ENCODE measurements at regions not wholly inside any gene's neighbourhood (a gene's known extent, or its start where the extent isn't known, plus 50 kb on each side); places are given as distances from the start of the nearest gene placed in this dataset.

- TF ChIP-seq HDAC2 (IDR thresholded peaks at IDR 0.05; ENCODE audit: borderline replicate concordance in 1 of 2, low read depth in 2 of 2, low read length in 2 of 2) (no peak), CTBP2 (IDR thresholded peaks at IDR 0.05; ENCODE audit: borderline replicate concordance, insufficient read depth, insufficient read length, low read length) (no peak), SUZ12 (IDR thresholded peaks at IDR 0.05; ENCODE audit: low read length) (no peak), SRF (IDR thresholded peaks at IDR 0.05; ENCODE audit: low read depth, low read length) (no peak), POLR2AphosphoS5 (IDR thresholded peaks at IDR 0.05; ENCODE audit: low read depth, low read length) (no peak), TAF1 (IDR thresholded peaks at IDR 0.05; ENCODE audit: low read depth, low read length) (no peak), SIRT6 (IDR thresholded peaks at IDR 0.05; ENCODE audit: low read length) (no peak), ZNF274 (IDR thresholded peaks at IDR 0.05; ENCODE audit: borderline replicate concordance, extremely low read depth, low read length) (no peak), RBBP5 (IDR thresholded peaks at IDR 0.05; ENCODE audit: borderline replicate concordance, low read depth, low read length) (no peak), SAP30 (IDR thresholded peaks at IDR 0.05; ENCODE audit: insufficient read depth, insufficient replicate concordance, low read length) (no peak), GTF2F1 (IDR thresholded peaks at IDR 0.05; ENCODE audit: borderline replicate concordance, low read depth, low read length) (no peak), BCL11A (IDR thresholded peaks at IDR 0.05; ENCODE audit: low read depth in 2 of 2, low read length in 2 of 2) (no peak)
- Histone ChIP-seq H4K20me1 (replicated peaks in 1 of 2; ENCODE audit: control insufficient read depth in 1 of 2, insufficient read depth in 2 of 2, low read length in 2 of 2) (peaks cover 0 to 2% of the 10 kb centered on the region in 2 experiments), H2BK20ac (ENCODE audit: low read length) (no peak overlapping the region), H2BK12ac (ENCODE audit: low read depth, low read length) (no peak overlapping the region), H3K18ac (ENCODE audit: extremely low read depth, low read length) (no peak overlapping the region), H3K36me3 (ENCODE audit: control insufficient read depth in 2 of 4, insufficient read depth in 4 of 4, low read length in 3 of 4) (no peaks in the 10 kb centered on the region), H3K4me3 (ENCODE audit: extremely low read depth in 1 of 4, insufficient read depth in 2 of 4, low read depth in 3 of 4, low read length in 4 of 4) (no peak overlapping the region), H3K79me1 (ENCODE audit: low read depth, low read length) (no peaks in the 10 kb centered on the region), H2BK5ac (ENCODE audit: low read depth, low read length) (no peak overlapping the region), H4K5ac (ENCODE audit: insufficient read length, low read depth, low read length) (no peak overlapping the region), H3K4me2 (ENCODE audit: insufficient read depth in 1 of 2, low read depth in 2 of 2, low read length in 2 of 2) (no peak overlapping the region), H2AK5ac (ENCODE audit: low read depth, low read length) (no peak overlapping the region), H3K23ac (ENCODE audit: insufficient read length) (no peak overlapping the region), H3K9me3 (ENCODE audit: insufficient read depth in 2 of 2, low read depth in 1 of 2, low read length in 1 of 2) (no peaks in the 10 kb centered on the region), H3K56ac (replicated peaks; ENCODE audit: insufficient read length, low read depth, low read length) (no peak overlapping the region), H2BK15ac (ENCODE audit: low read length) (no peak overlapping the region), H2BK120ac (replicated peaks; ENCODE audit: low read depth, low read length) (no peak overlapping the region), H3K23me2 (ENCODE audit: low read depth, low read length) (no peaks in the 10 kb centered on the region), H2AFZ (ENCODE audit: low read length) (no peak overlapping the region), H3K4ac (replicated peaks; ENCODE audit: insufficient read length, low read depth, low read length) (no peak overlapping the region), H4K91ac (replicated peaks; ENCODE audit: insufficient read length, low read length) (no peak overlapping the region), H3K27me3 (replicated peaks in 1 of 4; ENCODE audit: control insufficient read depth in 3 of 4, extremely low read depth in 1 of 4, insufficient read depth in 3 of 4, low read length in 3 of 4) (no peaks in the 10 kb centered on the region), H4K8ac (ENCODE audit: extremely low read depth, insufficient read depth, low read length) (no peak overlapping the region), H3K4me1 (replicated peaks in 1 of 4; ENCODE audit: control insufficient read depth in 3 of 4, insufficient read depth in 4 of 4, low read length in 3 of 4) (no peaks in the 10 kb centered on the region; a peak in 1 of 7 replicates), H3K27ac (ENCODE audit: low read depth, low read length) (no peak overlapping the region), H3K14ac (ENCODE audit: insufficient read length) (no peak overlapping the region), H3K9ac (replicated peaks in 1 of 4; ENCODE audit: extremely low read depth in 1 of 4, low read depth in 3 of 4, low read length in 3 of 4) (no peak overlapping the region), H3K79me2 (ENCODE audit: control insufficient read depth in 1 of 2, insufficient read depth in 2 of 2, low read length in 2 of 2) (no peaks in the 10 kb centered on the region)
- 93% methylated on average over 5 of the region's 5 CpGs; no CpG with 5 or more reads in 1 of the 2 experiments for WGBS, 2 experiments (ENCODE audit: extremely low coverage in 1 of 2, insufficient coverage in 1 of 2, insufficient read length in 1 of 2, insufficient replicate concordance in 2 of 2, low coverage in 1 of 2, low lambda C conversion rate in 2 of 2, missing lambda C conversion rate in 1 of 2)
- FAIRE-seq (no peak), DNase-seq (ENCODE audit: low read depth in 1 of 2, low spot score in 2 of 2) (no peak)
- CTCF ChIA-PET (ENCODE audit: partially characterized antibody): interaction anchor here (1.4 to 2.2 kb wide), 2 partner anchors 39 to 70 kb away, joined by 5 to 6 read pairs; no protein-coding TSS in a partner anchor
- POLR2A ChIA-PET (ENCODE audit: partially characterized antibody): interaction anchor here (0.6 kb wide), 1 partner anchor 366 kb away, joined by 3 read pairs; no protein-coding TSS in a partner anchor
These were observed 139.8 kb downstream of the PHETA1 start for GRCh38 chr12:111228916-111229666.
